ENCODE measurements at regions not wholly inside any gene's neighbourhood (a gene's known extent, or its start where the extent isn't known, plus 50 kb on each side); places are given as distances from the start of the nearest gene placed in this dataset.

- no peak for TF ChIP-seq CTCF (conservative IDR thresholded peaks at IDR 0.05)
- TF ChIP-seq ZFX (IDR thresholded peaks at IDR 0.05): no peak
Observed at GRCh38 chr7:69363136-69363535, 235.1 kb upstream of the AUTS2 start.

All from C4-2B (cell line).